Esophagus muscularis mucosa (tissue), 3 donors: ENCODE measurements at regions not wholly inside any gene's neighbourhood (a gene's known extent, or its start where the extent isn't known, plus 50 kb on each side); places are given as distances from the start of the nearest gene placed in this dataset.

ENCODE experiments used
- CTCF ChIP-seq, 3 experiments: fragments of 200-600 bp in 2 of 3; fragments of 450-650 bp in 1 of 3; sonication (generic) in 2 of 3; IDR thresholded peaks; one replicate each; pipeline ENCODE4 v1.5.1; 2017 to 2019; ENCODE audit warnings: antibody characterized with exemption in 3 of 3, mild to moderate bottlenecking in 2 of 3, moderate library complexity in 1 of 3
- POLR2A ChIP-seq: fragments of 450-650 bp; IDR thresholded peaks from one replicate; pipeline ENCODE4 v1.6.1; 2017; ENCODE audit warnings: antibody characterized with exemption, moderate library complexity, mild to moderate bottlenecking, low read depth
- POLR2AphosphoS5 ChIP-seq, 2 donors: sonication (generic); formaldehyde crosslinking; IDR thresholded peaks; one replicate each; pipeline ENCODE4 v1.6.1; 2017; ENCODE audit warnings: antibody characterized with exemption in 2 of 2

- TF ChIP-seq CTCF (IDR thresholded peaks at IDR 0.05), result no peak
- no peak for TF ChIP-seq POLR2A
- no peak for TF ChIP-seq POLR2AphosphoS5 (IDR thresholded peaks at IDR 0.05)
These were observed 447.0 kb downstream of the PLK2 start for GRCh38 chr5:58012801-58013315.
